Calu3 (cell line): ENCODE measurements at regions not wholly inside any gene's neighbourhood (a gene's known extent, or its start where the extent isn't known, plus 50 kb on each side); places are given as distances from the start of the nearest gene placed in this dataset.

Experiments
- BruUV-seq: library from RNA; stranded (reverse); fragments of 400-500 nt; replicated peaks from 2 replicates; lab custom pipeline; 2021; lab: Mats Ljungman, UMichigan
- CTCF ChIA-PET: fragments of 300-600 bp; sonication (Branson Sonifier 250); formaldehyde crosslinking; loops from one replicate; lab custom pipeline; 2022; ENCODE audit warnings: antibody characterized with exemption; lab: Charles Lee
- DNase-seq: peaks from one replicate; pipeline ENCODE4 v3.0.0; 2022
- H3K27ac Mint-ChIP-seq: one replicate; pipeline ENCODE4 v1.8.0; 2022; ENCODE audit warnings: mixed read lengths; ENCODE audit not compliant: unreplicated experiment
- H3K27me3 Mint-ChIP-seq: one replicate; pipeline ENCODE4 v1.8.0; 2022; ENCODE audit warnings: mixed read lengths; ENCODE audit not compliant: unreplicated experiment
- H3K36me3 Mint-ChIP-seq: one replicate; pipeline ENCODE4 v1.8.0; 2022; ENCODE audit warnings: mild to moderate bottlenecking, moderate library complexity, mixed read lengths; ENCODE audit not compliant: insufficient read depth, unreplicated experiment
- H3K4me1 Mint-ChIP-seq: one replicate; pipeline ENCODE4 v1.8.0; 2022; ENCODE audit warnings: mild to moderate bottlenecking, low read depth, mixed read lengths; ENCODE audit not compliant: unreplicated experiment
- H3K4me3 Mint-ChIP-seq: one replicate; pipeline ENCODE4 v1.8.0; 2022; ENCODE audit warnings: mild to moderate bottlenecking, low read depth, moderate library complexity, mixed read lengths; ENCODE audit not compliant: unreplicated experiment
- H3K9me3 Mint-ChIP-seq: one replicate; pipeline ENCODE4 v1.8.0; 2022; ENCODE audit warnings: low read depth, mixed read lengths; ENCODE audit not compliant: unreplicated experiment
- CTCF ChIP-seq: fragments of 200-600 bp; IDR thresholded peaks from one replicate; pipeline ENCODE4 v1.8.0; 2022; ENCODE audit warnings: antibody characterized with exemption; ENCODE audit not compliant: unreplicated experiment
- intact Hi-C: fragments of 100-400 bp; cut with micrococcal nuclease; formaldehyde crosslinking; loops from one replicate; pipeline ENCODE4 v1.10.0; 2022; ENCODE audit not compliant: unreplicated experiment

- TF ChIP-seq CTCF: no peak
- no peaks in the 10 kb centered on the region for H3K4me1 Mint-ChIP-seq
- CTCF ChIA-PET: no interaction called here
- H3K36me3 Mint-ChIP-seq: peaks cover 4% of the 10 kb centered on the region
- intact Hi-C loops: no loop called here
- DNase-seq: no peak
- no peaks in the 10 kb centered on the region for H3K9me3 Mint-ChIP-seq
- H3K27me3 Mint-ChIP-seq: no peaks in the 10 kb centered on the region
- H3K27ac Mint-ChIP-seq: no peak overlapping the region
- BruUV-seq: no TSS peak
- H3K4me3 Mint-ChIP-seq: no peak overlapping the region
Measured at GRCh38 chr4:3366893-3367775, 74.3 kb downstream of the RGS12 start.

- Mint-ChIP-seq H3K27ac (no peak overlapping the region), H3K4me1 (no peaks in the 10 kb centered on the region), H3K4me3 (no peak overlapping the region), H3K27me3 (no peaks in the 10 kb centered on the region), H3K9me3 (no peaks in the 10 kb centered on the region), H3K36me3 (peaks cover 4% of the 10 kb centered on the region)
- CTCF ChIA-PET: no interaction called here
- DNase-seq: no peak
- no peak for TF ChIP-seq CTCF
- no TSS peak for BruUV-seq
- intact Hi-C loops: no loop called here
Measured at GRCh38 chr4:3367866-3368265, 73.9 kb upstream of the HGFAC start.

DNA sequence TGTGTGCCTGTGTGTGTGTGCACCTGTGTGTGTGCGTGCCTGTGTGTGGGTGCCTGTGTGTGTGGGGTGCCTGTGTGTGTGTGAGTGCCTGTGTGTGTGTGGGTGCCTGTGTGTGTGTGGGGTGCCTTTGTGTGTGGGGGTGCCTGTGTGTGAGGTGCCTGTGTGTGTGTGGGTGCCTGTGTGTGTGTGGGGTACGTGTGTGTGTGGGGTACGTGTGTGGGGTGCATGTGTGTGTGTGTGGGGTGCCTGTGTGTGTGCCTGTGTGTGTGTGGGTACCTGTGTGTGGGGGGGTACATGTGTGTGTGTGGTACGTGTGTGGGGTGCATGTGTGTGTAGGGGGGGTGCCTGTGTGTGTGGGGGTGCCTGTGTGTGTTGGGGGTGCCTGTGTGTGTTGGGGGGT lies 73.4 kb upstream of the HGFAC start:
- DNase-seq: no peak
- Mint-ChIP-seq H3K4me3 (no peak overlapping the region), H3K27ac (no peak overlapping the region), H3K9me3 (no peaks in the 10 kb centered on the region), H3K27me3 (no peaks in the 10 kb centered on the region), H3K4me1 (no peaks in the 10 kb centered on the region), H3K36me3 (peaks cover 4% of the 10 kb centered on the region)
- intact Hi-C loops: no loop called here
- no TSS peak for BruUV-seq
- no peak for TF ChIP-seq CTCF
- CTCF ChIA-PET: no interaction called here

GRCh38 chr4:3368841-3369760 lies 72.7 kb upstream of the HGFAC start:
- Mint-ChIP-seq H3K4me3 (no peak overlapping the region), H3K36me3 (peaks cover 4% of the 10 kb centered on the region), H3K27me3 (no peaks in the 10 kb centered on the region), H3K9me3 (no peaks in the 10 kb centered on the region), H3K27ac (no peak overlapping the region), H3K4me1 (no peaks in the 10 kb centered on the region)
- CTCF ChIA-PET: no interaction called here
- TF ChIP-seq CTCF: no peak
- intact Hi-C loops: no loop called here
- no peak for DNase-seq
- BruUV-seq: no TSS peak
